Kidney (tissue), 13 donors: ENCODE measurements at regions not wholly inside any gene's neighbourhood (a gene's known extent, or its start where the extent isn't known, plus 50 kb on each side); places are given as distances from the start of the nearest gene placed in this dataset.

ENCODE experiments used
- DNase-seq, 5 donors: peaks; one replicate each; pipeline ENCODE4 v3.0.0-alpha.2; 2013 to 2020
- FAIRE-seq: peaks from 2 replicates; lab custom pipeline; 2012; peaks lifted over from hg19 to GRCh38; lab: Jason Lieb, UNC
- H3K27ac ChIP-seq, 2 donors: one replicate each; pipeline ENCODE4 v1.7.0; 2013; ENCODE audit warnings: low read depth in 2 of 2, low read length in 2 of 2, inconsistent platforms in 1 of 2
- H3K27me3 ChIP-seq: one replicate; pipeline ENCODE4 v1.7.1; 2013; ENCODE audit warnings: low read length, inconsistent platforms; ENCODE audit not compliant: control insufficient read depth, insufficient read depth
- H3K36me3 ChIP-seq, 3 donors: one replicate each; pipeline versions ENCODE4 v1.7.0 to v1.7.1; 2013; ENCODE audit warnings: low read length in 3 of 3, control low read depth in 1 of 3, inconsistent platforms in 1 of 3; ENCODE audit not compliant: insufficient read depth in 3 of 3, control insufficient read depth in 2 of 3
- H3K4me1 ChIP-seq, 3 donors: one replicate each; pipeline versions ENCODE4 v1.7.0 to v1.7.1; 2013; ENCODE audit warnings: low read length in 3 of 3, inconsistent platforms in 1 of 3, low read depth in 1 of 3; ENCODE audit not compliant: control insufficient read depth in 2 of 3, insufficient read depth in 2 of 3
- H3K4me3 ChIP-seq, 3 donors: one replicate each; pipeline versions ENCODE4 v1.7.0 to v1.8.1; 2013; ENCODE audit warnings: low read length in 3 of 3, control low read depth in 1 of 3, inconsistent platforms in 1 of 3
- H3K9ac ChIP-seq, 3 donors: one replicate each; pipeline versions ENCODE4 v1.7.0 to v1.7.1; 2013; ENCODE audit warnings: low read length in 3 of 3, control low read depth in 1 of 3, inconsistent platforms in 1 of 3
- H3K9me3 ChIP-seq, 3 donors: one replicate each; pipeline versions ENCODE4 v1.7.0 to v1.7.1; 2013; ENCODE audit warnings: low read length in 3 of 3, control low read depth in 1 of 3, inconsistent platforms in 1 of 3; ENCODE audit not compliant: control insufficient read depth in 2 of 3, insufficient read depth in 1 of 3
- CTCF ChIP-seq: IDR thresholded peaks from 3 replicates; pipeline ENCODE4 v1.5.1; 2012; ENCODE audit warnings: mild to moderate bottlenecking, moderate library complexity, borderline replicate concordance; ENCODE audit not compliant: insufficient read depth; ENCODE audit errors: extremely low read depth
- intact Hi-C: fragments of 100-400 bp; cut with DNase I; formaldehyde crosslinking; loops from one replicate; pipeline ENCODE4 v1.11.1; 2022
- donor health status: control.
- donor health status: control.
- donor health status: control.
- donor health status: control.
- donor health status: control.
- donor health status: DM: yes; HTN: yes; CAD: no.
- donor health status: Normal renal cell carcinoma (clear cell type).

GRCh38 chr20:11777387-11778205 lies 140.1 kb upstream of the BTBD3 start:
- intact Hi-C loops = no loop called here
- Histone ChIP-seq H3K4me1 (no peaks in the 10 kb centered on the region), H3K36me3 (no peaks in the 10 kb centered on the region), H3K27ac (no peak overlapping the region), H3K9ac (no peak overlapping the region), H3K27me3 (no peaks in the 10 kb centered on the region), H3K9me3 (no peaks in the 10 kb centered on the region), H3K4me3 (no peak overlapping the region)
- peak in 1 of 5 donors; percentile 47 for DNase-seq
- FAIRE-seq = no peak
- TF ChIP-seq CTCF = no peak

GRCh38 chr20:11778206-11778570 lies 139.5 kb upstream of the BTBD3 start:
- no peak overlapping the region for H3K9ac ChIP-seq

DNA sequence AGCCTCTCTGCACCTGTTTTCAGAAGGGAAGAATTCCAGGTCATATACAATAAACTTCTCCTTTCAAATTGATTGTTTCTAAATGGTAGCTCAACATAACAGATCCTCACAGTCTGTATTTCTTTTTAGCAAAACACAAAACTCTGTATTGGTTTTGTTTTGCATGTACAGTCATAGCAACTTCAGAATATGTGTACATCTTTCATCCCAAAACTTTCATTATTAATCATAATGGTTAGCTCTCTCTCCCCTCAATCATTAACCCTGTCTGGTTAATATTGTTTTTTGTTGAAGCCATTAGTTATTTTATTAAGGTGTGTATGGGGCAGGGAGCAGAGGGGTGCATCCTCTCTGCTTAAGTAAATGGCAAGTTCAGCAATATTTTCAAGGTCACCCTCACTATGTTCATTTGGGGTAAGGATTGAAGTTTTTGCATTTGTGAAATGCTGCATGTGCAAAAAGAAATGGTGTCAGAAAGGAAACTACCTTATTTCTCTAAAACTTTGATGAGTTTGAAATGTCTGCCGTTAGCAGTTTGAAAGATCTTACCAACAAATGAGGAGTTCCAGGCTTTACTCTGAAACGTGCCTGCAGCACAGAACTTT lies 136.8 kb upstream of the BTBD3 start:
- Histone ChIP-seq H3K4me3 (no peak overlapping the region), H3K9ac (no peak overlapping the region), H3K9me3 (no peaks in the 10 kb centered on the region), H3K27me3 (no peaks in the 10 kb centered on the region), H3K36me3 (no peaks in the 10 kb centered on the region), H3K27ac (no peak overlapping the region), H3K4me1 (no peaks in the 10 kb centered on the region)
- FAIRE-seq (no peak), DNase-seq (no peak)
- TF ChIP-seq CTCF = no peak
- intact Hi-C loops = no loop called here

More at GRCh38 chr20:11778206-11778570, 139.5 kb upstream of the BTBD3 start:
- DNase-seq = no peak
- FAIRE-seq = peak; percentile 53
- H3K36me3 ChIP-seq = no peaks in the 10 kb centered on the region
- no peaks in the 10 kb centered on the region for H3K4me1 ChIP-seq
- intact Hi-C loops = no loop called here
- no peak for TF ChIP-seq CTCF
- H3K27me3 ChIP-seq = no peaks in the 10 kb centered on the region
- H3K27ac ChIP-seq = no peak overlapping the region
- no peak overlapping the region for H3K4me3 ChIP-seq
- H3K9me3 ChIP-seq = no peaks in the 10 kb centered on the region
